ENCODE measurements at regions not wholly inside any gene's neighbourhood (a gene's known extent, or its start where the extent isn't known, plus 50 kb on each side); places are given as distances from the start of the nearest gene placed in this dataset.

- TF ChIP-seq CTCF (IDR thresholded peaks at IDR 0.05) (no peak), TCF7L2 (IDR thresholded peaks at IDR 0.05; ENCODE audit: low read depth, low read length) (no peak), POLR2AphosphoS5 (IDR thresholded peaks at IDR 0.05; ENCODE audit: low read depth, low read length) (no peak)
Observed at GRCh38 chr17:71325117-71325516, 795.7 kb upstream of the SOX9 start.

Measured in Panc1 (cell line).